H9 (cell line): ENCODE measurements at regions not wholly inside any gene's neighbourhood (a gene's known extent, or its start where the extent isn't known, plus 50 kb on each side); places are given as distances from the start of the nearest gene placed in this dataset.

Experiments used
- DNase-seq: peaks from one replicate; pipeline ENCODE4 v3.0.0-alpha.2; 2017
- H2AFZ ChIP-seq: one replicate; pipeline ENCODE4 v1.6.1; 2013; ENCODE audit warnings: mild to moderate bottlenecking, low read length, control low read depth, moderate library complexity
- H2AK5ac ChIP-seq: 2 replicates; pipeline ENCODE4 v1.6.1; 2013; ENCODE audit warnings: low read length, control low read depth, mixed read lengths; ENCODE audit not compliant: insufficient read length
- H2BK120ac ChIP-seq: one replicate; pipeline ENCODE4 v1.6.1; 2013; ENCODE audit warnings: low read depth, mild to moderate bottlenecking, low read length, control low read depth, inconsistent platforms; ENCODE audit not compliant: poor library complexity, severe bottlenecking
- H2BK12ac ChIP-seq: 2 replicates; pipeline ENCODE4 v1.6.1; 2013; ENCODE audit warnings: low read length, control low read depth, mixed read lengths, low read depth; ENCODE audit not compliant: insufficient read length
- H2BK15ac ChIP-seq: 2 replicates; pipeline ENCODE4 v1.6.1; 2013; ENCODE audit warnings: low read depth, low read length, control low read depth
- H2BK20ac ChIP-seq: one replicate; pipeline ENCODE4 v1.6.1; 2013; ENCODE audit warnings: low read depth, mild to moderate bottlenecking, low read length, control low read depth, inconsistent platforms; ENCODE audit not compliant: poor library complexity, severe bottlenecking
- H2BK5ac ChIP-seq: 2 replicates; pipeline ENCODE4 v1.6.1; 2013; ENCODE audit warnings: low read length, control low read depth, mixed read lengths; ENCODE audit not compliant: insufficient read length
- H3K14ac ChIP-seq: 2 replicates; pipeline ENCODE4 v1.6.1; 2013; ENCODE audit warnings: low read length, control low read depth; ENCODE audit not compliant: insufficient read depth
- H3K18ac ChIP-seq: 2 replicates; pipeline ENCODE4 v1.6.1; 2013; ENCODE audit warnings: low read depth, mild to moderate bottlenecking, mixed read lengths, low read length, control low read depth; ENCODE audit not compliant: insufficient read length
- H3K23ac ChIP-seq: 2 replicates; pipeline ENCODE4 v1.6.1; 2013; ENCODE audit warnings: low read length, control low read depth, mixed read lengths, low read depth; ENCODE audit not compliant: insufficient read length
- H3K23me2 ChIP-seq: 2 replicates; pipeline ENCODE4 v1.6.1; 2013; ENCODE audit warnings: low read depth, mild to moderate bottlenecking, mixed read lengths, low read length, control low read depth; ENCODE audit not compliant: insufficient read length, poor library complexity, severe bottlenecking
- H3K27ac ChIP-seq: 2 replicates; pipeline ENCODE4 v1.5.1; 2013; ENCODE audit warnings: low read length, control low read depth, mixed read lengths, low read depth; ENCODE audit not compliant: insufficient read length
- H3K27me3 ChIP-seq: 2 replicates; pipeline ENCODE4 v1.6.1; 2013; ENCODE audit warnings: low read length, control low read depth, inconsistent platforms; ENCODE audit not compliant: insufficient read depth
- H3K4ac ChIP-seq: 2 replicates; pipeline ENCODE4 v1.6.1; 2013; ENCODE audit warnings: low read depth, mild to moderate bottlenecking, control low read depth, inconsistent platforms, low read length, moderate library complexity
- H3K4me1 ChIP-seq: 2 replicates; pipeline ENCODE4 v1.6.1; 2013; ENCODE audit warnings: low read length, control low read depth, inconsistent platforms; ENCODE audit not compliant: insufficient read depth
- H3K4me2 ChIP-seq: 2 replicates; pipeline ENCODE4 v1.6.1; 2013; ENCODE audit warnings: low read length, control low read depth, mixed read lengths; ENCODE audit not compliant: insufficient read length, insufficient read depth
- H3K56ac ChIP-seq: 2 replicates; pipeline ENCODE4 v1.6.1; 2013; ENCODE audit warnings: low read depth, mild to moderate bottlenecking, mixed read lengths, low read length, control low read depth; ENCODE audit not compliant: insufficient read length
- H3K79me1 ChIP-seq: 2 replicates; pipeline ENCODE4 v1.6.1; 2013; ENCODE audit warnings: low read depth, mild to moderate bottlenecking, moderate library complexity, low read length, control low read depth, inconsistent platforms; ENCODE audit not compliant: insufficient read depth, poor library complexity, severe bottlenecking
- H3K79me2 ChIP-seq: 2 replicates; pipeline ENCODE4 v1.6.1; 2013; ENCODE audit warnings: low read length, control low read depth, inconsistent platforms; ENCODE audit not compliant: insufficient read depth
- H3K9ac ChIP-seq: 2 replicates; pipeline ENCODE4 v1.6.1; 2013; ENCODE audit warnings: low read length, control low read depth, mixed read lengths; ENCODE audit not compliant: insufficient read length; ENCODE audit errors: extremely low read depth
- H3K9me3 ChIP-seq: one replicate; pipeline ENCODE4 v1.6.1; 2013; ENCODE audit warnings: low read depth, low read length, inconsistent platforms; ENCODE audit not compliant: control insufficient read depth
- H3T11ph ChIP-seq: one replicate; pipeline ENCODE4 v1.6.1; 2013; ENCODE audit warnings: mild to moderate bottlenecking, low read length, control low read depth, inconsistent platforms
- H4K20me1 ChIP-seq: one replicate; pipeline ENCODE4 v1.6.1; 2013; ENCODE audit not compliant: control insufficient read depth, insufficient read length, insufficient read depth
- H4K5ac ChIP-seq: 2 replicates; pipeline ENCODE4 v1.6.1; 2013; ENCODE audit warnings: low read depth, mild to moderate bottlenecking, mixed read lengths, low read length, control low read depth; ENCODE audit not compliant: insufficient read length
- H4K8ac ChIP-seq: replicated peaks from 2 replicates; pipeline ENCODE4 v1.6.1; 2013; ENCODE audit warnings: low read length, control low read depth, mixed read lengths, low read depth; ENCODE audit not compliant: insufficient read length
- H4K91ac ChIP-seq: 2 replicates; pipeline ENCODE4 v1.6.1; 2013; ENCODE audit warnings: low read depth, mild to moderate bottlenecking, moderate library complexity, mixed read lengths, low read length, control low read depth; ENCODE audit not compliant: insufficient read length
- H3K27ac Mint-ChIP-seq, 3 experiments: 2 replicates in 2 of 3; 3 replicates in 1 of 3; pipeline ENCODE4 v1.8.0; 2020 to 2021; ENCODE audit warnings: mixed read lengths in 3 of 3, mild to moderate bottlenecking in 1 of 3, moderate library complexity in 1 of 3
- H3K27me3 Mint-ChIP-seq: 2 replicates; pipeline ENCODE4 v1.8.0; 2021; ENCODE audit warnings: low read depth, mild to moderate bottlenecking, moderate library complexity, mixed read lengths
- H3K36me3 Mint-ChIP-seq, 3 experiments: 2 replicates in 2 of 3; 3 replicates in 1 of 3; pipeline ENCODE4 v1.8.0; 2020 to 2021; ENCODE audit warnings: low read depth in 3 of 3, mixed read lengths in 3 of 3; ENCODE audit not compliant: insufficient read depth in 1 of 3
- H3K4me1 Mint-ChIP-seq, 2 experiments: 2 replicates each; pipeline ENCODE4 v1.8.0; 2020; ENCODE audit warnings: mixed read lengths in 2 of 2
- H3K4me3 Mint-ChIP-seq, 2 experiments: 2 replicates in 1 of 2; 3 replicates in 1 of 2; pipeline ENCODE4 v1.8.0; 2020 to 2021; ENCODE audit warnings: mild to moderate bottlenecking in 2 of 2, mixed read lengths in 2 of 2, moderate library complexity in 1 of 2
- H3K9me3 Mint-ChIP-seq, 2 experiments: 2 replicates in 1 of 2; 3 replicates in 1 of 2; pipeline ENCODE4 v1.8.0; 2020; ENCODE audit warnings: mild to moderate bottlenecking in 2 of 2, mixed read lengths in 2 of 2, moderate library complexity in 1 of 2
- WGBS: extraction: QIAGEN DNeasy Blood & Tissue Kit; methylation state at CpG from one replicate; pipeline ENCODE4 v1.1.7; 2013; ENCODE audit warnings: missing lambda C conversion rate, low lambda C conversion rate, mixed read lengths; ENCODE audit not compliant: insufficient read length; ENCODE audit errors: extremely low coverage; 5-methylcytosine and 5-hydroxymethylcytosine counted together
- TF ChIP-seq, protein P1 (sequence below): fragments of 200-600 bp; sonication (generic); conservative IDR thresholded peaks from 3 replicates; pipeline ENCODE4 v1.8.0; 2021; ENCODE audit warnings: antibody characterized with exemption, mild to moderate bottlenecking

DNA sequence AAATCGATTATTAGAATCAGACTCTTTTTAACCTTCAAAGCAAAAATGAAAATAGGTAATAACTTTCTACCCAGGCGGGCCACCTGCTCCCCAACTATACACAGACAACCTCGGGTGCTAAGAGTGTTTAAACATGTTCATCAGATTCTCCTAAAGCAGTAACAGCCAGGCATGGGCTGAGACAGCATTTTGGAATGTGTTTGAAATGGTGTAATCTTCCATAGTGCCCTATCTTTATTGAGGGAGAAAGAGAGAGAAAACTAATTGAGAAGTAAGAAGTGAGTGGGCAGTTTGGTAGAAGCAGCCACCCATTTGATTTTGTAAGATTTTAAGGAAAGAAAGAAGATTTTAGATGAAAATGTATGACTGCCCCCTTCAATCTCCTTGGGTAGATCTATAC lies 196.1 kb upstream of the CTAGE1 start:
- Histone ChIP-seq H2BK12ac (no peak overlapping the region), H2BK5ac (no peak overlapping the region), H3K9ac (no peak overlapping the region), H3K27me3 (no peaks in the 10 kb centered on the region), H2BK120ac (no peak overlapping the region), H3K14ac (no peak overlapping the region), H3K4ac (no peak overlapping the region), H3K4me1 (no peaks in the 10 kb centered on the region), H3K18ac (no peak overlapping the region), H4K20me1 (no peaks in the 10 kb centered on the region), H2BK20ac (no peak overlapping the region), H2BK15ac (no peak overlapping the region), H3K23ac (no peak overlapping the region), H3K79me2 (0 out of 2 replicates have a peak, but pooled peaks cover 1% of the 10 kb centered on the region), H3T11ph (no peak overlapping the region), H3K23me2 (no peaks in the 10 kb centered on the region), H2AK5ac (no peak overlapping the region), H3K9me3 (no peaks in the 10 kb centered on the region), H3K79me1 (no peaks in the 10 kb centered on the region), H4K8ac (no peak overlapping the region), H2AFZ (no peak overlapping the region), H3K56ac (no peak overlapping the region), H3K4me2 (no peak overlapping the region), H4K91ac (no peak overlapping the region), H4K5ac (no peak overlapping the region), H3K27ac (no peak overlapping the region)
- no peak overlapping the region for H3K27ac Mint-ChIP-seq
- H3K4me1 Mint-ChIP-seq, result no peaks in the 10 kb centered on the region
- no peaks in the 10 kb centered on the region; the same call in none of the 2 replicates for H3K27me3 Mint-ChIP-seq
- DNase-seq, result no peak
- no peaks in the 10 kb centered on the region; a peak in 1 of 7 replicates for H3K36me3 Mint-ChIP-seq
- WGBS, result no CpG with 5 or more reads among the region's 3 CpGs
- TF ChIP-seq, protein P1, sequence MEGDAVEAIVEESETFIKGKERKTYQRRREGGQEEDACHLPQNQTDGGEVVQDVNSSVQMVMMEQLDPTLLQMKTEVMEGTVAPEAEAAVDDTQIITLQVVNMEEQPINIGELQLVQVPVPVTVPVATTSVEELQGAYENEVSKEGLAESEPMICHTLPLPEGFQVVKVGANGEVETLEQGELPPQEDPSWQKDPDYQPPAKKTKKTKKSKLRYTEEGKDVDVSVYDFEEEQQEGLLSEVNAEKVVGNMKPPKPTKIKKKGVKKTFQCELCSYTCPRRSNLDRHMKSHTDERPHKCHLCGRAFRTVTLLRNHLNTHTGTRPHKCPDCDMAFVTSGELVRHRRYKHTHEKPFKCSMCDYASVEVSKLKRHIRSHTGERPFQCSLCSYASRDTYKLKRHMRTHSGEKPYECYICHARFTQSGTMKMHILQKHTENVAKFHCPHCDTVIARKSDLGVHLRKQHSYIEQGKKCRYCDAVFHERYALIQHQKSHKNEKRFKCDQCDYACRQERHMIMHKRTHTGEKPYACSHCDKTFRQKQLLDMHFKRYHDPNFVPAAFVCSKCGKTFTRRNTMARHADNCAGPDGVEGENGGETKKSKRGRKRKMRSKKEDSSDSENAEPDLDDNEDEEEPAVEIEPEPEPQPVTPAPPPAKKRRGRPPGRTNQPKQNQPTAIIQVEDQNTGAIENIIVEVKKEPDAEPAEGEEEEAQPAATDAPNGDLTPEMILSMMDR, result no peak
- H3K9me3 Mint-ChIP-seq, result no peaks in the 10 kb centered on the region
- no peak overlapping the region for H3K4me3 Mint-ChIP-seq
